A673 (cell line): ENCODE measurements at regions not wholly inside any gene's neighbourhood (a gene's known extent, or its start where the extent isn't known, plus 50 kb on each side); places are given as distances from the start of the nearest gene placed in this dataset.

Source experiments
- BruUV-seq: library from RNA; stranded (reverse); fragments of 400-500 nt; replicated peaks from 2 replicates; lab custom pipeline; 2021; lab: Mats Ljungman, UMichigan
- CTCF ChIA-PET: fragments of 300-600 bp; sonication (Branson Sonifier 250); formaldehyde crosslinking; loops from one replicate; lab custom pipeline; 2022; ENCODE audit warnings: antibody characterized with exemption; lab: Charles Lee
- POLR2A ChIA-PET: fragments of 300-600 bp; sonication (Branson Sonifier 250); formaldehyde crosslinking; loops from one replicate; lab custom pipeline; 2022; ENCODE audit warnings: antibody characterized with exemption; ENCODE audit not compliant: low non-redundant PET; lab: Charles Lee
- DNase-seq: peaks from one replicate; pipeline ENCODE4 v3.0.0-alpha.2; 2015; ENCODE audit warnings: low spot score
- H3K27ac ChIP-seq: fragments of 200-600 bp; sonication (generic); 2 replicates; pipeline ENCODE4 v1.5.1; 2016; ENCODE audit warnings: mixed run types, low read depth, mild to moderate bottlenecking, mixed read lengths, antibody characterized with exemption, low read length; ENCODE audit not compliant: poor library complexity, severe bottlenecking
- H3K27me3 ChIP-seq: fragments of 200-600 bp; sonication (generic); replicated peaks from 2 replicates; pipeline ENCODE4 v1.6.1; 2017; ENCODE audit warnings: mixed run types, low read depth, mild to moderate bottlenecking, mixed read lengths, antibody characterized with exemption, low read length; ENCODE audit not compliant: insufficient read depth, poor library complexity
- H3K36me3 ChIP-seq: fragments of 200-600 bp; sonication (generic); 2 replicates; pipeline ENCODE4 v1.6.1; 2016; ENCODE audit warnings: mixed run types, mild to moderate bottlenecking, mixed read lengths, antibody characterized with exemption, low read length; ENCODE audit not compliant: insufficient read depth, poor library complexity, severe bottlenecking
- H3K4me1 ChIP-seq: fragments of 200-600 bp; sonication (generic); 2 replicates; pipeline ENCODE4 v1.6.1; 2017; ENCODE audit warnings: mixed run types, mild to moderate bottlenecking, mixed read lengths, antibody characterized with exemption, low read length; ENCODE audit not compliant: insufficient read depth, poor library complexity, severe bottlenecking
- H3K4me3 ChIP-seq: fragments of 200-600 bp; sonication (generic); 2 replicates; pipeline ENCODE4 v1.5.1; 2016; ENCODE audit warnings: low read depth, mixed run types, mild to moderate bottlenecking, mixed read lengths, low read length; ENCODE audit not compliant: poor library complexity, severe bottlenecking
- H3K9me3 ChIP-seq: fragments of 200-600 bp; sonication (generic); 2 replicates; pipeline ENCODE4 v1.6.1; 2016; ENCODE audit warnings: mixed run types, low read depth, mild to moderate bottlenecking, mixed read lengths, antibody characterized with exemption, low read length; ENCODE audit not compliant: poor library complexity, severe bottlenecking
- CTCF ChIP-seq: fragments of 300-800, 200-600 bp; sonication (generic); conservative IDR thresholded peaks from 2 replicates; pipeline ENCODE4 v1.5.1; 2017; ENCODE audit warnings: low read depth, mild to moderate bottlenecking, antibody characterized with exemption, low read length, moderate library complexity, mixed read lengths
- EZH2 ChIP-seq: fragments of 200-600 bp; sonication (generic); IDR thresholded peaks from 2 replicates; pipeline ENCODE4 v1.6.1; 2017; ENCODE audit warnings: borderline replicate concordance, low read depth, mild to moderate bottlenecking, mixed read lengths, antibody characterized with exemption, low read length; ENCODE audit not compliant: poor library complexity, severe bottlenecking
- intact Hi-C: fragments of 100-400 bp; cut with micrococcal nuclease; formaldehyde crosslinking; loops from one replicate; pipeline ENCODE4 v1.10.0; 2022; ENCODE audit not compliant: unreplicated experiment

GRCh38 chr10:104521901-104522694 is 119.0 kb upstream of the SORCS3 start:
- intact Hi-C loops = no loop called here
- TF ChIP-seq EZH2 (no peak), CTCF (no peak)
- H3K27me3 ChIP-seq = peaks cover 15% of the 10 kb centered on the region
- no peaks in the 10 kb centered on the region for H3K4me1 ChIP-seq
- POLR2A ChIA-PET = no interaction called here
- H3K36me3 ChIP-seq = no peaks in the 10 kb centered on the region
- DNase-seq = peak; percentile 10
- H3K9me3 ChIP-seq = no peaks in the 10 kb centered on the region
- CTCF ChIA-PET = no interaction called here
- no TSS peak for BruUV-seq
- no peak overlapping the region for H3K27ac ChIP-seq
- no peak overlapping the region for H3K4me3 ChIP-seq

GRCh38 chr10:104526188-104526587 is 114.9 kb upstream of the SORCS3 start:
- Histone ChIP-seq H3K4me3 (no peak overlapping the region), H3K27ac (no peak overlapping the region), H3K9me3 (no peaks in the 10 kb centered on the region), H3K36me3 (no peaks in the 10 kb centered on the region), H3K4me1 (no peaks in the 10 kb centered on the region), H3K27me3 (peaks cover 10% of the 10 kb centered on the region)
- TF ChIP-seq CTCF (no peak), EZH2 (no peak)
- ChIA-PET POLR2A (no interaction called here), CTCF (no interaction called here)
- intact Hi-C loops = no loop called here
- DNase-seq = no peak
- BruUV-seq = no TSS peak

DNA sequence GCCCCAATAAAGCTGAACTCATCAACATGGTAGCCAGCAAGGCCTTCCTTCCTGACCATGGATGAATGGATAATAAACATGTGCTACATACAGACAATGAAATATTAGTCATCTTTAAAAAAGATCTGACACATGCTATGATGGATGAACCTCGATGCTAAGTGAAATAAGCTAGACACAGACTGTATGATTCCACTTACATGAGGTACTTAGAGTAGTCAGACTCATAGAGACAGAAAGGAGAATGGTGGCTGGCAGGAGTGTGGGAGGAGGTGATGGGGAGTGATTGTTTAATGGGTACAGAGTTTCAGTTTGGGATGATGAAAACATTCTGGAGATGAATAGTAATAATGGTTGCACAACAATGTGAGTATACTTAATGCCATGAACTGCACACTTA is 114.1 kb upstream of the SORCS3 start:
- CTCF ChIA-PET = no interaction called here

More for the DNA sequence above, 114.1 kb upstream of the SORCS3 start:
- H3K9me3 ChIP-seq = no peaks in the 10 kb centered on the region
- intact Hi-C loops = no loop called here
- DNase-seq = no peak
- H3K27me3 ChIP-seq = peaks cover 10% of the 10 kb centered on the region
- BruUV-seq = no TSS peak
- TF ChIP-seq CTCF (no peak), EZH2 (no peak)
- no peaks in the 10 kb centered on the region for H3K36me3 ChIP-seq
- no peaks in the 10 kb centered on the region for H3K4me1 ChIP-seq
- no peak overlapping the region for H3K4me3 ChIP-seq
- H3K27ac ChIP-seq = no peak overlapping the region
- POLR2A ChIA-PET = no interaction called here
